Upper lobe of right lung (tissue), 1 donor: ENCODE measurements at regions not wholly inside any gene's neighbourhood (a gene's known extent, or its start where the extent isn't known, plus 50 kb on each side); places are given as distances from the start of the nearest gene placed in this dataset.

ENCODE experiments used
- ATAC-seq: fragments of 200-7000 bp; cut with Tn5 transposase; one replicate; pipeline ENCODE4 v1.9.1; 2020; ENCODE audit warnings: mild to moderate bottlenecking, moderate library complexity
- DNase-seq: peaks from one replicate; pipeline ENCODE4 v3.0.0-alpha.2; 2020
- H3K27ac ChIP-seq: fragments of 200-600 bp; one replicate; pipeline ENCODE4 v1.8.0; 2022
- H3K27me3 ChIP-seq: fragments of 200-600 bp; one replicate; pipeline ENCODE4 v1.8.0; 2022; ENCODE audit warnings: mild to moderate bottlenecking
- H3K36me3 ChIP-seq: fragments of 200-600 bp; one replicate; pipeline ENCODE4 v1.8.0; 2022
- H3K4me1 ChIP-seq: fragments of 200-600 bp; one replicate; pipeline ENCODE4 v1.8.0; 2022
- H3K4me3 ChIP-seq: fragments of 200-600 bp; one replicate; pipeline ENCODE4 v1.8.0; 2022; ENCODE audit warnings: mild to moderate bottlenecking
- H3K9me3 ChIP-seq: fragments of 200-600 bp; one replicate; pipeline ENCODE4 v1.8.0; 2022
- intact Hi-C: fragments of 100-400 bp; cut with DNase I; formaldehyde crosslinking; loops from one replicate; pipeline ENCODE4 v1.11.0; 2022
- TF ChIP-seq, protein P1 (sequence below): fragments of 200-600 bp; IDR thresholded peaks from one replicate; pipeline ENCODE4 v1.8.0; 2022; ENCODE audit warnings: antibody characterized with exemption
- donor health status: DM: no; HTN: yes; CAD: no; lungs with severe emphysema.

DNA sequence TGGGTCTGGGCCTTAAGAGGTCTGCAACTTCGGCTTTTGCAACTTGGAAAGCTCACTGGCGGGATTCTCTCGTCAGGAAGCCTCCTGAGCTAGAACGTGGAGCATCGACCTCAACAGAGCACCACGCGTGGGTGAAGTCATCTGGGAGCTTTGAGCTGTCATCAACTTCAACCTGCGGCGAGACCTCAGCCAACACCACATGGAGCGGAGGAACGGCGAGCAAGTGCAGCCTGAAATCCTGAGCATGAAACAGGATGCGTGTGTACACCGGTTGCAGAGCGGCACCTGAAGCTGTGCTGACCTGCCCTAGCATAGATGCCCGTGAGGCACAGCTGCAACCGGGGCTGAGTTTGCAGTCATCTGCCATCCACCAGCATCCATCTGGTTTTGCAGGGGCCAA is 295.7 kb upstream of the SHH start:
- Histone ChIP-seq H3K9me3 (no peaks in the 10 kb centered on the region), H3K4me3 (no peak overlapping the region), H3K4me1 (no peaks in the 10 kb centered on the region), H3K27me3 (peaks cover 2% of the 10 kb centered on the region), H3K27ac (no peak overlapping the region), H3K36me3 (no peaks in the 10 kb centered on the region)
- DNase-seq (no peak), ATAC-seq (no peak)
- TF ChIP-seq, protein P1, sequence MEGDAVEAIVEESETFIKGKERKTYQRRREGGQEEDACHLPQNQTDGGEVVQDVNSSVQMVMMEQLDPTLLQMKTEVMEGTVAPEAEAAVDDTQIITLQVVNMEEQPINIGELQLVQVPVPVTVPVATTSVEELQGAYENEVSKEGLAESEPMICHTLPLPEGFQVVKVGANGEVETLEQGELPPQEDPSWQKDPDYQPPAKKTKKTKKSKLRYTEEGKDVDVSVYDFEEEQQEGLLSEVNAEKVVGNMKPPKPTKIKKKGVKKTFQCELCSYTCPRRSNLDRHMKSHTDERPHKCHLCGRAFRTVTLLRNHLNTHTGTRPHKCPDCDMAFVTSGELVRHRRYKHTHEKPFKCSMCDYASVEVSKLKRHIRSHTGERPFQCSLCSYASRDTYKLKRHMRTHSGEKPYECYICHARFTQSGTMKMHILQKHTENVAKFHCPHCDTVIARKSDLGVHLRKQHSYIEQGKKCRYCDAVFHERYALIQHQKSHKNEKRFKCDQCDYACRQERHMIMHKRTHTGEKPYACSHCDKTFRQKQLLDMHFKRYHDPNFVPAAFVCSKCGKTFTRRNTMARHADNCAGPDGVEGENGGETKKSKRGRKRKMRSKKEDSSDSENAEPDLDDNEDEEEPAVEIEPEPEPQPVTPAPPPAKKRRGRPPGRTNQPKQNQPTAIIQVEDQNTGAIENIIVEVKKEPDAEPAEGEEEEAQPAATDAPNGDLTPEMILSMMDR: no peak
- intact Hi-C loops: no loop called here

DNA sequence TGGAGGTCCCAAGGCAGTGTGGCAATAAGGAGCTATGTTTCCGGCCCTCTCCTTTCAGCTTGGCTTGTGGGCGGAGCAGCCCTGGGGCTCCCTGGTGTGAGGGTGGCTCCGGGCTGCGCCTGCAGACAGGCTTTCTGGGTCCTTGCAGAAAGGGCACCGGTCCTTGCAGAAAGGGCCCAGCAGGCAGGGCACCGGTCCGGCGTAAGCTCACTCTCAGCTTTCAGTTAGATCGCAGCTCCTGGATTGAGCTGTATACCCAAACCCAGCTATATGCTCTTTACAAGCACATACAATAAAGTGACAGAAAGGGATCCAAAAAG is 293.8 kb upstream of the SHH start:
- TF ChIP-seq, protein P1: no peak
- H3K36me3 ChIP-seq: no peaks in the 10 kb centered on the region
- ATAC-seq (peak; percentile 29), DNase-seq (peak; percentile 64)
- H3K4me3 ChIP-seq: no peak overlapping the region
- H3K9me3 ChIP-seq: no peaks in the 10 kb centered on the region
- no peak overlapping the region for H3K27ac ChIP-seq
- H3K4me1 ChIP-seq: no peaks in the 10 kb centered on the region
- no peaks in the 10 kb centered on the region for H3K27me3 ChIP-seq
- intact Hi-C loops: no loop called here

DNA sequence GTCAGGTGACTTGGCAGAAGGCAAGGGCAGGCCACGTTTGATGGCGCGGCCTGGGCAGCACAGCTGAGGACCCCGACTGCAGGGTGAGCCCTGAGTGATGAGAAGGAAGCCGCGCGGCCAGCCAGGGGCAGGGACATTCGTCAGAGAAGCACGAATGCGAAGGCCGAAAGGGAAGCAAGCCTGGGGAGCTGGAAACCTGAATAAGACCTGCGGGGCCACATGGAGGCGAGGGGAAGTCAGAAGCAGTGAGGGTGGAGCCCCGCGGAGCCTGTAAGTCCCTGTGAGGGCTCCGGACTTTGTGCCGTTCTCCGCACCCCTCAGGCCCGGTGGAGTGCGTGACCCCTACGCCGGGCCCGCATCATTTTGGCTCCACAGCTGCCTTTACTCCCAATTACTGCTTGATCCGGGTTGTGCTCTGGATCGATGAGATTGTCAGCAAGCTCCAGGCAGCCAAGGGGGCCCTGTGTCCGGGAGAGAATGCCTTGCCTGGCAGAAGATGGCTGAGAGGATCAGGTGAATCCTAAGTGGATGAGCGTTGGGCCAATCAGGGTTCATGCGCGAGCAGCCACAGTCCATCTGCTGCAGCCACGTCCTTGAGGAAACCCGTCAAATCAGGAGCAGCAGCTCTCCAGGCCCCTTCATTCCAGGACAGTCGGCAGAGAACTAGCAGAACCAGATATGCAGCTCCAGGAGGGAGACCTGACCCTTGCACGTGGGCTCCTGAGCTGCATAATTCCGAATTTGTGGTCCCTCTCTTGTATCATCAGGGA is 293.3 kb upstream of the SHH start:
- TF ChIP-seq, protein P1: no peak
- intact Hi-C loops: no loop called here
- no peak for DNase-seq

DNA sequence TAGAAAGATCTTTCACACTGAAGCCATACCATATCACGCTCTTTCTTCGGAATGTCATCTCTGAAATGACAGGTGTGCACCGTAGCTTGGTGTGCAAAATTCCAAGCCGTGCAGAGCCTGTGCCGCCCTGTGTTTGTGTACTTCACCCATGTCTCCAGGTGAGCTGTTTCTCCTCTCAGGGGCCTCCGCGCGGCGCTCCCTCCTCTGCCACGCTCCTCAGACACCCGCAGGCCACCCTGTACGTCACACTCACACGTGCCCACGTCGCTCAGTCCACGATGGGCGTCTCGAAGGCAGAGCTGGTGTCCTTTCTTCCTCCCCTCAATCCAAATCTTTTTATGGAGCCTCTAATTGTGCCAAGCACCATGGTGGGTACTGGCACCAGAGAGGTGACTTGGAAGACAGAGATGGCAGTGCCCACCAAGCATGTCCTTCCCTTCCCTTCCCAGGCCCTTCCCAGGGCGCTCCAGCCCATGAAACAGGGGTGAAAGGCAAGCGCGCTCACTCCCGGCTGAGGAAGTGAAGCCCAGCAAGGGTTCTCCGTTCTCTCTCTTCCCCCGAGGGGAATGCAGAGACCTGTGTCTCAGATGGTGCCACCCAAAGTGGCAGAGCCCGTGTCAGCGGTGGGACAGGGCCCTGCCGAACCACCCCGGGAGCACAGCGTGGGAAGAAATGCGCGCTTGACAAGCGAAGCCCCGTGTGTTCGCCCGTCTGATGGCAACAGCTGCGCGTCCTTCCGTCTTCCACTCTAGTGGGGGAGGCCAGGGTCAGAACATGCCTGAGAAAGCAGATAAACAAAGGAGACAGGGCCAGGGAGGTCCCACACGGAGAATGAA is 292.5 kb upstream of the SHH start:
- no peaks in the 10 kb centered on the region for H3K9me3 ChIP-seq
- no peak overlapping the region for H3K27ac ChIP-seq
- ATAC-seq (no peak), DNase-seq (no peak)
- no peaks in the 10 kb centered on the region for H3K4me1 ChIP-seq
- no peak overlapping the region for H3K4me3 ChIP-seq
- no peaks in the 10 kb centered on the region for H3K36me3 ChIP-seq
- no peaks in the 10 kb centered on the region for H3K27me3 ChIP-seq
- TF ChIP-seq, protein P1: no peak
- intact Hi-C loops: no loop called here

More for the DNA sequence above, 293.3 kb upstream of the SHH start:
- H3K36me3 ChIP-seq: no peaks in the 10 kb centered on the region
- no peaks in the 10 kb centered on the region for H3K9me3 ChIP-seq
- ATAC-seq: no peak
- no peak overlapping the region for H3K27ac ChIP-seq
- no peaks in the 10 kb centered on the region for H3K27me3 ChIP-seq
- no peak overlapping the region for H3K4me3 ChIP-seq
- no peaks in the 10 kb centered on the region for H3K4me1 ChIP-seq

DNA sequence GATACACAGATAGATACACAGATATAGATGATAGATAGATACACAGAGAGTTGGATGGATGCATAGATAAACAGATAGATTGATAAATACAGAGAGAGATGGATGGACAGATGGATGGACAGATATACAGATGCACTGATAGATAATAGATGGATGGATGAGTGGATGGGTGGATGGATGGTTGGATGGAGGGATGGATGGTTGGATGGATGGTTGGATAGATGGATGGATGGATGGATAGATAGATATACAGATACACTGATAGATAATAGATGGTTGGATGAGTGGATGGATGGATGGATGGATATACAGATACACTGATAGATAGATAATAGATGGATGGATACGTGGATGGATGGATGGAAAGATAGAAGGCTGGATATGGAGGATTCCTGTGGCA is 290.0 kb upstream of the SHH start:
- Histone ChIP-seq H3K27ac (no peak overlapping the region), H3K36me3 (no peaks in the 10 kb centered on the region), H3K9me3 (no peaks in the 10 kb centered on the region), H3K4me1 (no peaks in the 10 kb centered on the region), H3K4me3 (no peak overlapping the region), H3K27me3 (no peaks in the 10 kb centered on the region)
- intact Hi-C loops: no loop called here
- no peak for ATAC-seq
- TF ChIP-seq, protein P1: no peak
- no peak for DNase-seq
